MCF 10A (cell line): ENCODE measurements at regions not wholly inside any gene's neighbourhood (a gene's known extent, or its start where the extent isn't known, plus 50 kb on each side); places are given as distances from the start of the nearest gene placed in this dataset.

Experiments
- BruUV-seq: library from RNA; stranded (reverse); fragments of 400-500 nt; replicated peaks from 2 replicates; lab custom pipeline; 2021; lab: Mats Ljungman, UMichigan
- CTCF ChIA-PET: fragments of 300-600 bp; sonication (Branson Sonifier 250); formaldehyde crosslinking; extraction: SDS; loops from one replicate; lab custom pipeline; 2021; ENCODE audit warnings: antibody characterized with exemption, inconsistent platforms; lab: Yijun Ruan, JAX
- POLR2A ChIA-PET: fragments of 300-600, 350-650 bp; sonication (Branson Sonifier 250); formaldehyde crosslinking; extraction: SDS; loops from one replicate; lab custom pipeline; 2020; ENCODE audit warnings: antibody characterized with exemption, inconsistent platforms; lab: Yijun Ruan, JAX
- DNase-seq: peaks from one replicate; pipeline ENCODE4 v3.0.0-alpha.2; 2018; ENCODE audit not compliant: unreplicated experiment
- H3K27ac Mint-ChIP-seq: one replicate; pipeline ENCODE4 v1.8.0; 2022; ENCODE audit warnings: mild to moderate bottlenecking, low read depth, mixed read lengths; ENCODE audit not compliant: unreplicated experiment
- H3K27me3 Mint-ChIP-seq: one replicate; pipeline ENCODE4 v1.8.0; 2022; ENCODE audit warnings: mixed read lengths; ENCODE audit not compliant: insufficient read depth, unreplicated experiment
- H3K36me3 Mint-ChIP-seq: one replicate; pipeline ENCODE4 v1.8.0; 2022; ENCODE audit warnings: mild to moderate bottlenecking, moderate library complexity, mixed read lengths; ENCODE audit not compliant: insufficient read depth, unreplicated experiment
- H3K4me1 Mint-ChIP-seq: one replicate; pipeline ENCODE4 v1.8.0; 2022; ENCODE audit warnings: mixed read lengths; ENCODE audit not compliant: insufficient read depth, unreplicated experiment
- H3K4me3 Mint-ChIP-seq: one replicate; pipeline ENCODE4 v1.8.0; 2022; ENCODE audit warnings: mild to moderate bottlenecking, moderate library complexity, mixed read lengths; ENCODE audit not compliant: unreplicated experiment
- H3K9me3 Mint-ChIP-seq: one replicate; pipeline ENCODE4 v1.8.0; 2022; ENCODE audit warnings: mixed read lengths; ENCODE audit not compliant: unreplicated experiment
- CTCF ChIP-seq: fragments of 200-600 bp; IDR thresholded peaks from one replicate; pipeline ENCODE4 v1.8.0; 2022; ENCODE audit warnings: antibody characterized with exemption, mild to moderate bottlenecking; ENCODE audit not compliant: unreplicated experiment
- intact Hi-C: fragments of 100-400 bp; cut with micrococcal nuclease; formaldehyde crosslinking; loops from 2 replicates; pipeline ENCODE4 v1.14.1; 2022

GRCh38 chr21:26397545-26397944 lies 175.5 kb downstream of the CYYR1 start:
- no peaks in the 10 kb centered on the region for H3K9me3 Mint-ChIP-seq
- intact Hi-C loops = no loop called here
- H3K4me3 Mint-ChIP-seq = no peak overlapping the region
- H3K36me3 Mint-ChIP-seq = peaks cover 10% of the 10 kb centered on the region
- BruUV-seq = no TSS peak
- H3K27ac Mint-ChIP-seq = no peak overlapping the region
- TF ChIP-seq CTCF = no peak
- H3K27me3 Mint-ChIP-seq = no peaks in the 10 kb centered on the region
- CTCF ChIA-PET = no interaction called here
- peaks cover 6% of the 10 kb centered on the region for H3K4me1 Mint-ChIP-seq
- POLR2A ChIA-PET = interaction anchor here (0.7 kb wide), 1 partner anchor 109 kb away, joined by 3 read pairs; no protein-coding TSS in a partner anchor
- DNase-seq = no peak

- no peak for TF ChIP-seq CTCF
- no peaks in the 10 kb centered on the region for H3K27me3 Mint-ChIP-seq
- CTCF ChIA-PET = no interaction called here
- BruUV-seq = no TSS peak
- no peak overlapping the region for H3K27ac Mint-ChIP-seq
- no peak overlapping the region for H3K4me3 Mint-ChIP-seq
- DNase-seq = no peak
- POLR2A ChIA-PET = no interaction called here
- no peaks in the 10 kb centered on the region for H3K9me3 Mint-ChIP-seq
- peaks cover 5% of the 10 kb centered on the region for H3K36me3 Mint-ChIP-seq
- intact Hi-C loops = no loop called here
- H3K4me1 Mint-ChIP-seq = peaks cover 28% of the 10 kb centered on the region
Observed at GRCh38 chr21:26394341-26394740, 178.7 kb downstream of the CYYR1 start.

DNA sequence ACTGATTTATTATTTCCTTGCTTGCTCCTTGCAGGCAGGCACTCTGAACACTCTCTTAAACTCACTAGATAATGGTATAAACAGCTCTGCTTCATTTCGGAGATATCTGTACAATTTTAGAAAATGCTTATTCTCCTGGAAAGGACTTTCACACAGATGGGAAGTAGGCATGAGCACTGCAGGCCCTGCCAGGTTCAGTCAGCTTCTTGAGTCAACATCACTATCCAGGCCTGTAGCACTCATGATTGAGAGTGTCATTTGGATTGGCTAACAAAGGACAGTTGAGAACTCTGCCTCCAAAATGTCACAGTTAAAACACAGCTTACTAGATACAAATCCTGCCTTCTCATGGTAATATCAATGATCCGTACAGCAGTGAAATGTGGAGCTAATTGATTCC lies 181.9 kb downstream of the CYYR1 start:
- BruUV-seq = no TSS peak
- intact Hi-C loops = no loop called here

More for the DNA sequence above, 181.9 kb downstream of the CYYR1 start:
- ChIA-PET POLR2A (interaction anchor here (0.7 to 2.9 kb wide), 12 partner anchors 10 to 656 kb away, joined by 3 to 29 read pairs (median 7); partner anchors contain the start of genes APP, ATP5PF and GABPA), CTCF (interaction anchor here (0.9 to 1.6 kb wide), 4 partner anchors 119 to 325 kb away, joined by 3 to 4 read pairs (median 4); no protein-coding TSS in a partner anchor)
- Mint-ChIP-seq H3K4me1 (peaks cover 39% of the 10 kb centered on the region), H3K27me3 (no peaks in the 10 kb centered on the region), H3K9me3 (no peaks in the 10 kb centered on the region), H3K36me3 (peaks cover 5% of the 10 kb centered on the region), H3K27ac (peak overlapping the region; percentile 93), H3K4me3 (no peak overlapping the region)
- no peak for TF ChIP-seq CTCF
- DNase-seq = no peak
